HepG2 (cell line): ENCODE measurements at regions not wholly inside any gene's neighbourhood (a gene's known extent, or its start where the extent isn't known, plus 50 kb on each side); places are given as distances from the start of the nearest gene placed in this dataset.

ENCODE experiments used
- ATAC-seq: fragments of 200-7000 bp; cut with Tn5 transposase; 3 replicates; pipeline ENCODE4 v1.9.1; 2020; ENCODE audit warnings: mild to moderate bottlenecking, moderate library complexity
- BruUV-seq: library from RNA; stranded (reverse); fragments of 400-500 nt; replicated peaks from 2 replicates; lab custom pipeline; 2021; lab: Mats Ljungman, UMichigan
- CTCF ChIA-PET: fragments of 300-600 bp; formaldehyde crosslinking; extraction: SDS; loops from one replicate; lab custom pipeline; 2021; ENCODE audit warnings: low total read pairs, inconsistent platforms, low intra/inter-chr PET ratio; lab: Yijun Ruan, JAX
- POLR2A ChIA-PET: fragments of 350-600 bp; sonication (Branson Sonifier 250); formaldehyde crosslinking; loops from one replicate; lab custom pipeline; 2020; ENCODE audit warnings: antibody characterized with exemption, inconsistent platforms; lab: Yijun Ruan, JAX
- DNase-seq: peaks from one replicate; pipeline ENCODE4 v3.0.0-alpha.2; 2015; ENCODE audit warnings: low spot score
- FAIRE-seq: peaks from 3 replicates; lab custom pipeline; 2011; peaks lifted over from hg19 to GRCh38; lab: Jason Lieb, UNC
- H2AFZ ChIP-seq: one replicate; pipeline ENCODE4 v1.6.1; 2011; ENCODE audit warnings: low read length, inconsistent platforms
- H3K27ac ChIP-seq: fragments of 300-600 bp; 3 replicates; pipeline ENCODE4 v1.8.0; 2011; ENCODE audit warnings: mixed run types, mild to moderate bottlenecking, mixed read lengths, low read length, inconsistent platforms; ENCODE audit not compliant: insufficient read depth; ENCODE audit errors: extremely low read length
- H3K27me3 ChIP-seq, 2 experiments: fragments of 200-600 bp in 1 of 2; 2 replicates in 1 of 2; 3 replicates in 1 of 2; pipeline versions ENCODE4 v1.6.0 to v1.8.0; 2011; ENCODE audit warnings: low read length in 2 of 2, mild to moderate bottlenecking in 2 of 2, moderate library complexity in 2 of 2, inconsistent platforms in 1 of 2; ENCODE audit not compliant: insufficient read depth in 2 of 2, control insufficient read depth in 1 of 2
- H3K36me3 ChIP-seq, 2 experiments: fragments of 200-600 bp in 1 of 2; replicated peaks in 1 of 2; 2 replicates in 1 of 2; 3 replicates in 1 of 2; pipeline versions ENCODE4 v1.5.1 to v1.8.0; 2011; ENCODE audit warnings: low read length in 2 of 2, inconsistent platforms in 1 of 2; ENCODE audit not compliant: insufficient read depth in 2 of 2, control insufficient read depth in 1 of 2
- H3K4me1 ChIP-seq: 2 replicates; pipeline ENCODE4 v1.5.1; 2012; ENCODE audit warnings: low read length, inconsistent platforms; ENCODE audit not compliant: insufficient read depth
- H3K4me2 ChIP-seq: 2 replicates; pipeline ENCODE4 v1.6.0; 2011; ENCODE audit warnings: low read depth, low read length, inconsistent platforms
- H3K4me3 ChIP-seq, 3 experiments: fragments of 200-600 bp in 1 of 3; sonication (generic), shearing (Covaris generic) in 1 of 3; replicated peaks in 1 of 3; 2 replicates each; pipeline ENCODE4 v1.5.1; 2011 to 2016; ENCODE audit warnings: low read length in 3 of 3, inconsistent platforms in 2 of 3, low read depth in 2 of 3, mild to moderate bottlenecking in 2 of 3, control low read depth in 1 of 3, mixed read lengths in 1 of 3; ENCODE audit not compliant: insufficient read depth in 1 of 3
- H3K79me2 ChIP-seq: one replicate; pipeline ENCODE4 v1.6.1; 2011; ENCODE audit warnings: low read length, inconsistent platforms; ENCODE audit not compliant: insufficient read depth
- H3K9ac ChIP-seq: 2 replicates; pipeline ENCODE4 v1.6.0; 2011; ENCODE audit warnings: mild to moderate bottlenecking, low read depth, low read length, inconsistent platforms; ENCODE audit not compliant: insufficient read depth
- H3K9me3 ChIP-seq: 2 replicates; pipeline ENCODE4 v1.5.1; 2012; ENCODE audit warnings: mild to moderate bottlenecking, low read length
- H4K20me1 ChIP-seq: 2 replicates; pipeline ENCODE4 v1.6.0; 2011; ENCODE audit warnings: inconsistent platforms, mild to moderate bottlenecking, low read length, moderate library complexity; ENCODE audit not compliant: insufficient read depth
- GLMP ChIP-seq: sonication (generic); formaldehyde crosslinking; IDR thresholded peaks from 2 replicates; pipeline ENCODE4 v1.9.0; 2021; ENCODE audit warnings: missing genetic modification reagents, mild to moderate bottlenecking, borderline replicate concordance
- HMGXB3 ChIP-seq: sonication (generic); formaldehyde crosslinking; IDR thresholded peaks from 2 replicates; pipeline ENCODE4 v1.4.0; 2020; ENCODE audit warnings: missing genetic modification reagents, borderline replicate concordance
- IKZF5 ChIP-seq: IDR thresholded peaks from 2 replicates; pipeline ENCODE4 v1.6.1; 2018; ENCODE audit warnings: missing genetic modification reagents, mild to moderate bottlenecking, missing compliant biosample characterization
- TCF12 ChIP-seq, 2 experiments: fragments of 450-650 bp in 1 of 2; sonication (generic) in 1 of 2; formaldehyde crosslinking in 1 of 2; IDR thresholded peaks; 2 replicates each; pipeline versions ENCODE4 v1.6.1 to v1.8.0; 2017 to 2022; ENCODE audit warnings: antibody characterized with exemption in 1 of 2, mild to moderate bottlenecking in 1 of 2, missing genetic modification reagents in 1 of 2, moderate library complexity in 1 of 2
- TOE1 ChIP-seq: sonication (generic); formaldehyde crosslinking; IDR thresholded peaks from 2 replicates; pipeline ENCODE4 v1.4.0; 2020; ENCODE audit warnings: mild to moderate bottlenecking, missing genetic modification reagents
- ZHX1 ChIP-seq: sonication (generic); formaldehyde crosslinking; IDR thresholded peaks from 2 replicates; pipeline ENCODE4 v1.8.1; 2022; ENCODE audit warnings: low read depth, mild to moderate bottlenecking, missing genetic modification reagents
- ZNF674 ChIP-seq: sonication (generic); formaldehyde crosslinking; IDR thresholded peaks from 2 replicates; pipeline ENCODE4 v1.5.0; 2020; ENCODE audit warnings: low read depth, mild to moderate bottlenecking, missing genetic modification reagents
- WGBS: methylation state at CpG from one replicate; pipeline ENCODE4 v1.1.6; 2017; ENCODE audit warnings: low lambda C conversion rate; 5-methylcytosine and 5-hydroxymethylcytosine counted together
- in situ Hi-C: cut with HindIII; loops from 2 replicates; pipeline ENCODE4 v1.10.0; 2017; ENCODE audit warnings: low pct_unique_long_range_greater_than_20kb; ENCODE audit not compliant: extremely low pct_ligation_motif_present
- intact Hi-C: fragments of 100-400 bp; cut with micrococcal nuclease; formaldehyde crosslinking; loops from one replicate; pipeline ENCODE4 v1.10.0; 2022; ENCODE audit not compliant: unreplicated experiment

GRCh38 chr18:56235071-56235470 lies 403.3 kb downstream of the TXNL1 start:
- H3K79me2 ChIP-seq, result no peaks in the 10 kb centered on the region
- no peak overlapping the region for H3K4me3 ChIP-seq
- ATAC-seq, result no peak
- no peaks in the 10 kb centered on the region for H3K4me1 ChIP-seq
- H3K4me2 ChIP-seq, result no peak overlapping the region
- CTCF ChIA-PET, result no interaction called here
- no peak overlapping the region for H2AFZ ChIP-seq
- TF ChIP-seq IKZF5 (CRISPR knock-in tag) (no peak), ZHX1 (no peak)
- intact Hi-C loops, result no loop called here
- H3K36me3 ChIP-seq, result no peaks in the 10 kb centered on the region
- H3K27me3 ChIP-seq, result no peaks in the 10 kb centered on the region
- FAIRE-seq, result no peak
- 18% methylated on average over 6 of the region's 6 CpGs for whole genome bisulfite sequencing
- in situ Hi-C loops, result no loop called here
- H3K27ac ChIP-seq, result no peak overlapping the region
- H3K9me3 ChIP-seq, result peaks cover 42% of the 10 kb centered on the region
- no peak for DNase-seq
- no TSS peak for BruUV-seq
- H3K9ac ChIP-seq, result no peak overlapping the region
- POLR2A ChIA-PET, result no interaction called here
- no peaks in the 10 kb centered on the region for H4K20me1 ChIP-seq

GRCh38 chr18:56233595-56233994 lies 404.8 kb downstream of the TXNL1 start:
- Histone ChIP-seq H3K36me3 (no peaks in the 10 kb centered on the region), H2AFZ (no peak overlapping the region), H3K4me3 (no peak overlapping the region), H3K79me2 (no peaks in the 10 kb centered on the region), H3K9ac (no peak overlapping the region), H3K4me1 (no peaks in the 10 kb centered on the region), H3K9me3 (peaks cover 36% of the 10 kb centered on the region), H3K27ac (no peak overlapping the region), H4K20me1 (no peaks in the 10 kb centered on the region), H3K4me2 (no peak overlapping the region), H3K27me3 (no peaks in the 10 kb centered on the region)
- intact Hi-C loops (no loop called here), in situ Hi-C loops (no loop called here)
- 8% methylated on average over 2 of the region's 2 CpGs for WGBS
- POLR2A ChIA-PET, result no interaction called here
- ATAC-seq (no peak), FAIRE-seq (no peak), DNase-seq (no peak)
- CTCF ChIA-PET, result no interaction called here
- BruUV-seq, result no TSS peak
- TF ChIP-seq GLMP (no peak), TCF12 (IDR thresholded peaks at IDR 0.05) (no peak), TCF12 (CRISPR knock-in tag; IDR thresholded peaks at IDR 0.05) (no peak), ZNF674 (CRISPR knock-in tag) (no peak), HMGXB3 (CRISPR knock-in tag) (no peak), TOE1 (CRISPR knock-in tag) (no peak)
